Right kidney (tissue), 1 donor: ENCODE measurements at regions not wholly inside any gene's neighbourhood (a gene's known extent, or its start where the extent isn't known, plus 50 kb on each side); places are given as distances from the start of the nearest gene placed in this dataset.

Experiments used
- DNase-seq: peaks from one replicate; pipeline ENCODE4 v3.0.0-alpha.2; 2016

GRCh38 chr12:43095669-43096280 is 456.2 kb downstream of the ADAMTS20 start:
- DNase-seq, result no peak

- DNase-seq, result no peak
These were observed 457.0 kb downstream of the ADAMTS20 start for GRCh38 chr12:43094886-43095575.

GRCh38 chr12:43090981-43091380 is 461.0 kb downstream of the ADAMTS20 start:
- no peak for DNase-seq

- no peak for DNase-seq
These were observed 464.6 kb downstream of the ADAMTS20 start for GRCh38 chr12:43087195-43088091.

- DNase-seq, result no peak
These were observed 472.5 kb downstream of the ADAMTS20 start for GRCh38 chr12:43079476-43079875.

GRCh38 chr12:43078976-43079375 is 473.0 kb downstream of the ADAMTS20 start:
- no peak for DNase-seq

- no peak for DNase-seq
These were observed 479.6 kb downstream of the ADAMTS20 start for GRCh38 chr12:43072431-43072830.

GRCh38 chr12:43069768-43070221 is 480.2 kb upstream of the PRICKLE1 start:
- no peak for DNase-seq

- no peak for DNase-seq
These were observed 476.9 kb upstream of the PRICKLE1 start for GRCh38 chr12:43066471-43066870.

GRCh38 chr12:43063650-43064049 is 474.1 kb upstream of the PRICKLE1 start:
- DNase-seq, result no peak

- DNase-seq, result no peak
These were observed 472.8 kb upstream of the PRICKLE1 start for GRCh38 chr12:43062201-43062895.

- no peak for DNase-seq
These were observed 471.2 kb upstream of the PRICKLE1 start for GRCh38 chr12:43060742-43061141.

- no peak for DNase-seq
These were observed 469.1 kb upstream of the PRICKLE1 start for GRCh38 chr12:43058616-43059015.

GRCh38 chr12:43057566-43057965 is 468.0 kb upstream of the PRICKLE1 start:
- no peak for DNase-seq

GRCh38 chr12:43054085-43054484 is 464.5 kb upstream of the PRICKLE1 start:
- DNase-seq, result no peak

GRCh38 chr12:43052441-43052840 is 462.9 kb upstream of the PRICKLE1 start:
- DNase-seq, result no peak

GRCh38 chr12:43044241-43044640 is 454.7 kb upstream of the PRICKLE1 start:
- no peak for DNase-seq

GRCh38 chr12:43038991-43039390 is 449.4 kb upstream of the PRICKLE1 start:
- DNase-seq, result no peak

- no peak for DNase-seq
These were observed 440.4 kb upstream of the PRICKLE1 start for GRCh38 chr12:43029971-43030370.

GRCh38 chr12:43028826-43029225 is 439.3 kb upstream of the PRICKLE1 start:
- no peak for DNase-seq

GRCh38 chr12:43022838-43023237 is 433.3 kb upstream of the PRICKLE1 start:
- no peak for DNase-seq

- no peak for DNase-seq
These were observed 425.7 kb upstream of the PRICKLE1 start for GRCh38 chr12:43015090-43015737.
